ENCODE measurements at regions not wholly inside any gene's neighbourhood (a gene's known extent, or its start where the extent isn't known, plus 50 kb on each side); places are given as distances from the start of the nearest gene placed in this dataset.
A peak's percentile ranks its signal among the peaks of the same experiment; 100 is the strongest.

DNA sequence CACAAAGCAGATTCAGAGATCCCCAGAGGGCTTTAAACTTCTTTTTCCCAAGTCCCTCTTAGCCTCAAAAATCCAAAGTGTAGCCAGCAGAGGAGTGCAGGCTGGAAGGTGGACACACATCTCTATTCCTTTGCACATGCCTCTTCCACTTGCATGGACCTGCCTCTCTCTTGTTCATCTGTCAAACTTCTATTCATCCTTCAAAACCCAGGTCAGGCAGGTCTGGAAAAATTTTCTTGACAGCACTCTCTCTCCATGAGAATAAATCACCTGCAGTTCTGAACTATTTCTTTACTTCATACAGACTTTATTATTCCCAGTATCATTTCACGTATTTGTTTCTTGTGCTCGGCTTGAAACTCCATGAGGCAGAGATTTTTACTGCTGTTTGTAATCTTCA, 127.5 kb downstream of the SS18 start:
- no peak for DNase-seq (ENCODE audit: low read depth)

DNA sequence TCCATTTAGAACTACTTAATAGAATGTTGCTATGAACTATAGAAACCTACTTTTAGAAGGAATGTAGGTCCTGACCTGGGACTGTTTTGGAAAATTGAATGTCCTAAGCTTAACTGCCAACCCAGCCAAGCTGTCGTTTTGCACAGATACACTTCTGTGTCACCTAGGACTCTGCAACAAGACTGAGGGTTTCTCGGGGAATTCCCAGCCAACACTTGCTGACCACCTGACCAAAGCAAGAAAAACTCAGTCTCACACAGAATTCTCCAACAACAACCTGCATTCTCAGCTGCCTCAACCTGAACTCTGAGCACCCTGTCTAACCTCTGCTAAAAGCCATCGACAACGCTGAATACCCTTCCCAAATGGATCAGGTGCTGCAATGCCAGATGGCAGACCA, 128.2 kb downstream of the SS18 start:
- no peak for DNase-seq (ENCODE audit: low read depth)

DNA sequence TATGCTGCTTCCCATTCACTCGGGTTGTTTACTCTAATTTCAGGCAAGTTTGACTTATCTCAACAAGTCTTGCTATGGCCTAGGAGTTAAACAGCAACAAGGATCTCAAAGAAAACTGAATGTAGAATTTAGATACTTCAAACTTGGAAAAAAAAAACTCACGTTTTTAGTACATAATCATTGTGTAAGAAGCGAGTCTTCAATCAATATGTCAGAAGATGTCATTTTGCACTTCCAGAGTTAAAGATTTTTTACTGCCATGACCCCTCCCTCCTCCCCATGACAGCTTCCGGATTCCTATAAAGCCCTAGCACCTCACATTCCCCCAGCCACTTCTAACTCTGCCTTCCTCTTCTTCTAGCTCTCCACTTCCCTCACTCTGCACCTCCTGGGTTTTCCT, 133.4 kb downstream of the SS18 start:
- DNase-seq (ENCODE audit: low read depth), result no peak

DNA sequence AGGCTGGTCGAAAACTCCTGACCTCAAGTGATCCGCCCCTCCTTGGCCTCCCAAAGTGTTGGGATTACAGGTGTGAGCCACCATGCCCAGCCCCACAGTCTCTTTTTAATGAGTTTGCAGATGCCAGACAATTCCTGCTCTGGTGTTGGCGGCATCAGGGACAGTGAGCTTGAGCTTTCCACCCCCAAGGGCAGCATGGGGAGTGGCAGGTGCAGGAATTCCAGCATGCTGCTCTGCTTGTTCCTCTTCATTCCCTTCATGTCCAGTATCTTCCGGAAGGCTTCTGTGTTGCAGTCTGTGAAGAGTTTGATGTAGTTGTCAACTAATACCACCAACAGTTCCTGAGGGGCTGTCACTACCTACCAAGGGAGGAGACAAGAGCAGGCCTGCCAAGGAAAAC, 137.3 kb downstream of the SS18 start:
- DNase-seq (ENCODE audit: low read depth), result no peak

DNA sequence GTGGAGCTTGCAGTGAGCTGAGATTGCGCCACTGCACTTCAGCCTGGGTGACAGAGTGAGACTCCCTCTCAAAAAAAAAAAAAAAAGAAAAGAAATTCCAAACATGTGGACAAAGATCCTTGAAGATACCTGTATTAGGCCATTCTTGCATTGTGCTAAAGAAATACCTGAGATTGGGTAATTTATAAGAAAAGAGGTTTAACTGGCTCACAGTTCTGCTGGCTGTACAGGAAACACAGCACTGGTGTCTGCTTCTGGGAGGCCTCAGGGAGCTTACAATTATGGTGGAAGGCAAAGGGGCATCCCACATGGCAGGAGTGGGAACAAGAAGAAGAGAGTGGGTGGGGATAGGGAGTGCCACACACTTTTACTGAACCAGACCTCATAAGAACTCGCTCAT, 140.1 kb downstream of the SS18 start:
- DNase-seq (ENCODE audit: low read depth), result no peak

DNA sequence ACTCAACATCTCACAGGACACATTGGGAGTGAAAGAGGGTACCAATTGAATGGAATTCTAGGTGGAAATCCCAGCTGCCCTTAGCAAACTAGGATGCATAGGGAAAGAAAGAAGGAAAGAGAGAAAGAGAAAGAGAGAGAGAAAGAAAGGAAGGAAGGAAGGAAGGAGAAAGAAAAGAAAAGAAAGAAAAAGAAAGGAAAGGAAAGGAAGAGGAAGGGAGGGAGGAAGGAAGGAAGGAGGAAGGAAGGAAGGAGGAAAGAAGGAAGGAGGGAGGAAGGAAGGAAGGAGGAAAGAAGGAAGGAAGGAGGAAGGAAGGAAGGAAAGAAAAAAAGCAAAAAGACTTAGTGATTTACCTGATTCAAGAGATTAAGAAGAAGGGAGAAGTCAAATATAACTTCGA, 143.9 kb downstream of the SS18 start:
- no peak for DNase-seq (ENCODE audit: low read depth)

DNA sequence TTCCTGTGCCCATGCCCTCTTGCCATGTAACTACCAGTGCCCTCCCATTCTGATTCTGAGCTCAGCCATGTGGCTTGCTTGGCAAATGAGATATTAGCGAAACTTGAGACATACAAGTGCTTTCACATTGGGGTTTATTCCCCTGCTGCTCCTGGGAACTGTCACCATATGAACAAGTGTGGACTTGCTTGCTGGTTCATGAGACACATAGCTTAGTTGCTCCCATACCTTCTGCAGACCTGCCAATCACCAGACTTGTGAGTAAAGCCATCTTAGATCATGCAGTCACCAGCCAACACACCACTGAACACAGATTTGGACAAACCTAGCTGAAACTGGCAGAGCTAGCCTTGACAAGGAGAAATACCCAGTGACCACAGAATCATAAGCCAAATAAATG, 155.1 kb downstream of the SS18 start:
- DNase-seq (ENCODE audit: low read depth), result no peak

DNA sequence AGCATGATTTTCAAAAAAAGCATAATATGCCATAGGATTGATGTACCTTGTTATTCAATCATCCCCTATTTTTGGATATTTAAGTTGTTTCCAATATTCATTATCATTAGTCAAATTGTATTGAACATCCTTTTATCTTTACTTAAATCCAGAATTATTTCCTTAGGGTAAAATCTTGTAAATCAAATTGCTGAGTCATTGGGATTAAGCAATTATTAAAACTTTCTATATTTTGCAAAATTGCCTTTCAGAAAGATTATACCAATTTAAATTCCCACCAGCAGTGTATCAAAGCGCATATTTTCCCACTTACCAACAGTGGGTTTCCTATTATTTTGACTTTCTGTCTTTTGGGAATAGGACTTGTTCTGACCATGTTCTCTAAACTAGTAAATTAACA, 159.3 kb downstream of the SS18 start:
- DNase-seq (ENCODE audit: low read depth), result no peak

DNA sequence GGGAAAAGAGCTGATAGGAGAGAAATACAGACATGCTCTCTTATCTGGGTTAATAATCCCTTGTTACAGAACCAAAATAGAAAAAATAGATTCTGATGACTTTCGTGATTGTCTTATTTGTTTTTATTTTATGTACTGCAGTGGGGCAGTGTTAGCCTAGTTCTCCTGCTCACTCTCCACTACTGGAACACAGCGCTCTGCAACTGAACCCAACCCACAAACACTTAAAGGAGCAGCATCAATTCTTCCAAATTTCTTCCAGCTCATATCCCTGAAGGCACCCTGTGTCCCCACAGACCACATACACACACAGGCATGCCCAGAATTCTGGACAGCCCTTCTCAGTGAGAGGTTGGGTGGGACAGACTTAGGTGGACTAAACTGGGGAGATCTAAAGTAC, 160.6 kb downstream of the SS18 start:
- DNase-seq (ENCODE audit: low read depth), result no peak

DNA sequence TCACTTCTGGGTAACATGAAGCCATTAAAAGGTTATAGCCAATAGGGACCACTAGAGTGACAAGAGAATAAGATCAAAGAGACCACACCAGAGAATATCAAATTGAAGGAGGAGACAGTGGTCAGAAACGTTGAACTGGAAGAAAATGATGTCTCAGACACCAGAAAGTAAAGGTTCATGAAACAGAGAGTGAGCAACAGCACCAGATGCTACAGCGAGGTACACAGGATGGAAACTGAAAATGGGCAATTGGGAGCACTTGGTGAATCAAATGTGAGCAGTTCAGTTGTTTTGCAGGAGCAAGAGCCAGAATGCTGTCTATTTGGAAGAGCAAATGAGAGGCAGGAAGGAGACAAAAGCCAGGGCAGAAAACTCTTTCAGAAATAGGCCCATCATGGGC, 162.6 kb downstream of the SS18 start:
- DNase-seq (ENCODE audit: low read depth), result no peak

DNA sequence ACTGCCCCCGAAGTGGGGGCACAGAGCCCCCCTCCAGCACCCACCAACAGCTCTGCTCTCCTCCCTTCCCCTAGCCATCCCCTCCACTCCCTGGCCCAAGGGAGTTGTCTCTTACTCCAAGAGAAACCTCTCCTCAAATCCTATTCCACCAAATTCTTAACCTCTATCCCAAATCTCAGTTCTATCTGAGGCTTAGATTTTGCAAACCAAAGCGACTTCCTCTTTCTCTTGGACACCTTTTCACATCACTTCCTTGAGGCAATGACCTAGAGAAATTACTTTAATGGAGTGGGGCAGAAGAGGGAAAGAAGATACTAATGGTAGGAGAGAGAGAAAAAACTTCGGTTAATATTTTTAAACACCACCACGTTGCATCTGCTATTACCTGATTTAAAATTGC, 167.2 kb downstream of the SS18 start:
- no peak for DNase-seq (ENCODE audit: low read depth)

DNA sequence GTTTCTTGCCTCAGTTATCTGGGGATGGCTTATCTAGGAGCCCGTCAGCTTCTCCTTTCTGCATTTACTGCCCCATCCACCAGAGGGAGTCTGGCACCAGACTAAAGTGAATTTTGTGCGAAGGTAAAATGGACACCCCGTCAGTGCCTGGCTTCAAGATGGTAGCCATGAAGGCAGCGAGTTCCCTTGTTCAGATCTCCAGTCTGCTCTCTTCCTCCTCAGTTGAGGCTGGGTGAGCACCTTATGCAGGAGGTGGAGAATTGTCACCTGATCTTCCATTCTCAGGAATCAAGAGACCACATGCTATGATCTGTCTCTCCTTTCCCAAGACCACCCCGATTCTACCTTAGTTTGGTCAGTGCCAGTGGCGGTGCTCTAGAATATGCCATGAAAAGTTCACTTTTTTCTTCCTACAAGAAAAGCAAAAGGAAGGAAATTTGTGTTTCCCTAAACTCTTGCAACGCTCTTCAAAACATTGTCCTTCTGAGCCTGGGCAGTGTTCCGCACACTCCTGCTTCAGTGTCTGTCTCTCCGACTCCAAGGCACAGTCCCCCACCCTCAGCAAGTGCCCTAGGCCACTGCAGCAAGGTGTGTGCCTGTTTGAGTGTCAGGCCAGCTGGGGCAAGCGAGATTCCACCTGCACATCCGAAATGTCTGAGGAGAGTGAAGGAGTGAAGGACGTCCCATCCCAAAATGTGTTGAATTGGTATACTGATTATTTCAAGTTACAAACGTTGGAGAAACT, 168.6 kb downstream of the SS18 start:
- peak; percentile 7 for DNase-seq (ENCODE audit: low read depth)

DNA sequence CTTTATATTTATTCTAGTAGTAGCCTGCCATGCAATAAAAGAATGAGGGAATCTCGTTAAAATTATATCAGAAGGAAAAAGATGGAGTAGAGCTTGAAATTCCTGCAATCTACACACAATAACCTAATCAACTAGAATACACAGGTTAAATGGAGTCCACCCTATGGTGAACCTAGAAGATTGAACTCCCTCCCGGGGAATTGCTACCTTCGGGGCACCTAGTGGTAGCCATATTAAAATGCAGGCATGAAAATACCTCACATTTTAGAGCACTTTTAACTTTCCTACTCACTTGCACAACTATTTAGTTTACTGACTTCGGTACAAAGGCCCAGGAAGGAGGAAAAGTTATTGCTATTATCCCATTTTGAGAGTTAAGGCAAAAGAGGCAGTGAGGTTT, 174.5 kb downstream of the SS18 start:
- no peak for DNase-seq (ENCODE audit: low read depth)

DNA sequence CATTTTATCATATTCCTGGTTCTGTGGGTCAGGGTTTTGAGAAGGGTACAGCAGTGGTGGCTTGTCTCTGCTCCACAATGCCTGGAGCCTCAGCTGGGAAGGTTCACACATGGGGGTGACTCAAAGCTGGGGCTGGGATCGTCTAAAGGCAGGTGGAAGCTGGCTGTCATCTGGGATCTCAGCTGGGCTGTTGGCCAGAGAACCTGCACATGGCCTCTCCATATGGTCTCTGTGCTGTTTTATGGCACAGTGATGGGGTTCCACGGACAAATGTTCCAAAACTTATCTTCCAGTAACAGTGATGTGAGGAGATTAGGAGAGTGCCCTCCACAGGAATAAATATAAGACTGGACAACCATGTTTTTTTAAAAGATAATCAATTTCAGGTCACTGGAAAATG, 191.4 kb downstream of the SS18 start:
- no peak for DNase-seq (ENCODE audit: low read depth)

DNA sequence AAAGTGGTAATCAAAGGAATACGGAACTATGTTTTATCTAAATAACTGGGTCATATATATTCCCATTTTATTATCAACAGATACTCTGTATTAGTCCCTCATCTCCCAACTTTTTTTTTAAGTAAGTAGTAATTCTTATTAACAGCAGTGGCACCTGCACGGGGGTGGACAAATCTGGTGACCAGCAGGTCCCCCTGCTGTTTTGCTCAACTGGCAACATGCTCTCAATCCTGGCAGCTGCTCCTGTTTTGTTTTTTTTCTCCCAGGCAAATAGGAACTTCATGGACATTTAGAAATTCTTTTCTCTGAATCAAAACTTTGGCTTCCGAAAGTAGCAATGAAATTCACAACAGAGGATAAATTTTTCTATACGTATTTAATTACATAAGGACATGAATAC, 193.5 kb downstream of the SS18 start:
- no peak for DNase-seq (ENCODE audit: low read depth)

DNA sequence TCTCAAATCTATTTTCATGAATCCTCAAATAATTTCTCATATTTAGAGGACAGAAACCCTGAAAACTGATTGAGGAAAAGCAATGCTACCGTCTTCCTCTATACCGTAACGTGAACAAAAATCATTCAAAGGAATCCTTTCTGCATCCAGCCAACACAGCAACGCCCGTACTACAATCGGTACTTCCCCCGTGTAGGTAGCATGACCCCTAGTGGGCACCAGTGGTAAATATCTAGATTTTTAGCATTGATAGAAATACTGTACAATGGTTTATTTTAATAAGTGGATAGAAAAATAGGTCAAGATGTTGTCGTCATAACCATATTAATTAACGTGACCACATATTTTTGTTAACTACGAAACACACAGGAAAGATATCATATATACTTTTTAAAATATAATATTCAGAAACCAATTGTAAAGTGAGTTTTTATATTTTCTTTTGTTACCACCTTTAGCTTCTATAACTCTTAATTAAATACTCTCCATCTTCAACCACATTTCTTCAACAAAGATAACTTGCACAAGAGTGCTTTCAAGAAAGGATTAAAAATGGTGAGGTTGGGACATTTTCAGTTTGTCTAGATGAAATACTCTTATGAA, 194.1 kb downstream of the SS18 start:
- no peak for DNase-seq (ENCODE audit: low read depth)

DNA sequence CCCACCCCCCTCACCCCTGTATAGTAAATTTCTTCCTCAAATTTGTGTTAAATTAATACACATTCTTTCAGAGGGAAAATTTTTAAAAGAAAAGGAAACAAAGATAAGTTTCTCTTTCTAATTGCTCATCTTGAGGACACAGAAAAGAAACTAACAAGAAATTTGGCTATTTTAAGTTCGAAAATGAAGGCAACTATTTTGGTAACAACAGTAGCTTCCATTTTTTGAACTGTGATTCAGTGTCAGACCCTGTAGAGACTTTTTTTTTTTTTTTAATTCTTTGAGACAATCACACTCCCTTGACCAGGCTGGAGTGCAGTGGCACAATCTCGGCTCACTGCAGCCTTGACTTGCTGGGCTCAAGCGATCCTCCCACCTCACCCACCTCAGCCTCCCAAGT, 194.9 kb downstream of the SS18 start:
- DNase-seq (ENCODE audit: low read depth), result no peak

DNA sequence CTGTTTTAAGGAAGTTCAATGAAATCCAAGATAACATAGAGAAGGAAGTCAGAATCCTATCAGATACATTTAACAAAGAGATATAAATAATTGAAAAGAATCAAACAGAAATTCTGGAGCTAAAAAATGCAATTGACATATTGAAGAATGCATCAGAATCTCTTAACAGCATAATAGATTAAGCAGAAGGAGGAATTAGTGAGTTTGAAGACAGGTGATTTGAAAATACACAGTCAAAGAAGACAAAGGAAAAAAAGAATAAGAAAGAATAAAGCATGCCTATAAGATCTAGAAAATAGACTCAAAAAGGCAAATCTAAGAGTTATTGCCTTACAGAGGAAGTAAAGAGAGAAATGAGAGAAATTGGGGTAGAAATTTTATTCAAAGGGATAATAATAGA, 204.1 kb downstream of the SS18 start:
- DNase-seq (ENCODE audit: low read depth), result no peak

DNA sequence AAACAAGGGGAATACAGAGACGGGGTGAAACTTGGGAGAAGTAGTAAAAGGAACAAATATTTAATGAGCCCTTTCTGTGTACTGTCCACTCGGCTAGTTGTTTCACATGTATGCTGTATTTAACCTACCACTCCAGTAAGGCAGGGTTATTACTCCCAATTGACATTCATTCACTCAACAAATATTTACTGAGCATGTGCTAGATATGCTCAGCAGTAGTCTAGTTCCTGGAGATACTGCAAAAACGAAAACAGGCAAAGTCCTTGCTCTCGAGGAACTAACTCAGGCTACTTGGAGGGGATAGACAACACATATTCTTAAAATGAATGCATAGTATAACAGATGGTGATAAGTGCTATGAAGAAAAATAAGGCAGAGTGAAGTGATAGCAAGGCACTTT, 207.3 kb downstream of the SS18 start:
- DNase-seq (ENCODE audit: low read depth), result no peak

DNA sequence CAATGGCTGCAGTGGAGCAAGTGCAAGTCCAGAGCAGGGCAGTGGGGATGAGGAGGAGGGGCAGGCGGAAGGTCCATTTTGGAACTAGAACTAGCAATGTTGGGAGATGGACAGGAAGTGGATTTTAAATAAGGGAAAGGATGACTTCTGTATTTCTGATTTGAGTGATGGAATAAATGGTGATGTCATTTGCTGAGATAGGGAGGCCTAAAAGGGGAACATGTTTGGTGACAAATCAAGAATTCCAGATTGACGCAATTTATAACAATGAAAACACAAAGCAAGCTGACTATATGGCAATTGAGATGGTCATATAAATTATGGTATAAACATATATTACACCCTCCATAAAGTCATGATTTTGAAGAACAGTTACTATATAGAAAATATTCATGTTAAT, 209.3 kb downstream of the SS18 start:
- no peak for DNase-seq (ENCODE audit: low read depth)

DNA sequence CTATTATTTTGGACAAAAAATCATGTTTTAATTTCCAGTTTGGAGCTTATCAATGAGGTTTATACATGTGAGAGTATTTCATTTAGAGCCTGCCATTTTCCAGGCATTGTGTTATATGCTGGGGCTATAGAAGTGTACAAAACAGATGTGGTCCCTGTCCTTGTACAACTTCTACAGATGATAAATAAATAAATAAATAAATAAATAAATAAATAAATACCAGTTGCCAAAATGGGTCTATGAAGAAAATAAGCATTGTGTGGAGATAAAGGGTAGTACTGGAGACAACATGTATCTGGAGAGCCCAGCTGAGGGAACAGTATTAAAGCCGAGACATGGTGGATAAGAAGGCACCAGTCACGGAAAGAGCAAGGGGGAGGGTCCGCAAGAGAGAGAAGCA, 210.0 kb downstream of the SS18 start:
- no peak for DNase-seq (ENCODE audit: low read depth)

DNA sequence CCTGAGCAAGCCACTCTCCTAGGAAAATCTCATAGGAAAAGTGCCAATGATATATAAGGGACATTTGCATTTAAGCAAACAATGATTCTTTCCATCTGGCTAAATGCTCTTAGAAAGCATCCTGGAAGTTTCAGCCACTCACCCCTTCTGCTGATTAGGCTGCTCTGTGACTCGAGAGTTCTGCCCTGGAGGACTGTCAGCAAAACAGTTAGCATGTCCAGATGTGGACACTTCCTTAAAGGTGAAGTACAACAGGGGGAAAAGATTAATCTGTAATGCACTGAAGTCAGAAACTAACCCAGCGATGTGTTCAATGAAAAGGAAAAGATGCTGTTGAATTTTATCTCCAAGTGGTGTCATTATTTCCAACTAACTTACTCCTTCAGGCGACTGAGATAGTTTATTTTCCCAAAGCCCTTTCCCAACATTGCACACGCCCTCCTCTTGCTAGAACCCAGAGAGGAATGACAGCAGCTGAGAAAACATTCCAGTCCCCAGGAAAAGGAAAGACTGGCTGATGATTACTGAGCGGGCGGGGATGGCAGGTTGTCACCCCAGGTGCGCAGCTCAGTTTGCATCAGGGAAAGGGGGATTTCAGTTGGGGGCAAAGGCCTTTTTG, 214.0 kb downstream of the SS18 start:
- DNase-seq (ENCODE audit: low read depth), result no peak

DNA sequence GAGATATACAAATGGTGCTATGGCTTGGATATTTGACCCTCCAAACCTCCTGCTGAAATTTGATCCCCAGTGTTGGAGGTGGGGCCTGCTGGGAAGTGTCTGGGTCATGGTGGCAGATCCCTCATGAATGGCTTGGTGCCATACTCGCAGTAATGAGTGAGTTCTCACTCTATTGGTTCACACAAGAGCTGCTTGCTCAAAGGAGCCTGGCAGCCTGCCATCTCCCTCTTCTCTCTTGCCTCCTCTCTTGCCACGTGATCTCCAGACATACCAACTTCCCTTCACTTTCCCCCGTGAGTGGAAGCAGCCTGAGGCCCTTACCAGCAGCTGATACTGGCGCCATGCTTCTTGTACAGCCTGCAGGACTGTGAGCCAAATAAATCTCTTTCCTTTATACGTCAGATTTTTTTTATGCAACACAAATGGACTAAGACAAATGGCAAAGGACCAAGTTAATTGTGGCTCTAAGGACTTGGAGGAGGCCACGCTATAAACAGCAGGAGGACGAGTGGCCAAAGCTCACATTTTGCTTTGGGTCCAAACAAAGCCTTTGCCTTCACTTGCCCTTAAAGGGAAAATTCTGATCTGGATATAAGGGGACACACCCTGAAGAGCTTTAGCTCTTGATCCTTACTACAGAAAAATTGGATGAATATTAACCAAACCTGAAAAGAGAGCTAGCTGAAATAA, 214.7 kb downstream of the SS18 start:
- DNase-seq (ENCODE audit: low read depth), result no peak

Measured in T follicular helper cell (primary cell).